Type B pancreatic cell (in vitro differentiated cells): ENCODE measurements at regions not wholly inside any gene's neighbourhood (a gene's known extent, or its start where the extent isn't known, plus 50 kb on each side); places are given as distances from the start of the nearest gene placed in this dataset.
A peak's percentile ranks its signal among the peaks of the same experiment; 100 is the strongest.

Source experiments
- DNase-seq: peaks from one replicate; pipeline ENCODE4 v3.0.0; 2021; ENCODE audit warnings: mixed read lengths; ENCODE audit not compliant: unreplicated experiment; ENCODE audit errors: extremely low spot score
- H3K27ac Mint-ChIP-seq: 2 replicates; pipeline ENCODE4 v1.8.0; 2021; ENCODE audit warnings: mild to moderate bottlenecking, mixed read lengths
- H3K27me3 Mint-ChIP-seq: 2 replicates; pipeline ENCODE4 v1.8.0; 2021; ENCODE audit warnings: mixed read lengths
- H3K36me3 Mint-ChIP-seq: 2 replicates; pipeline ENCODE4 v1.8.0; 2021; ENCODE audit warnings: mixed read lengths
- H3K4me1 Mint-ChIP-seq: one replicate; pipeline ENCODE4 v1.8.0; 2021; ENCODE audit warnings: mixed read lengths; ENCODE audit not compliant: unreplicated experiment
- H3K4me3 Mint-ChIP-seq: 2 replicates; pipeline ENCODE4 v1.8.0; 2021; ENCODE audit warnings: mild to moderate bottlenecking, mixed read lengths
- H3K9me3 Mint-ChIP-seq: 2 replicates; pipeline ENCODE4 v1.8.0; 2021; ENCODE audit warnings: mixed read lengths
- TF ChIP-seq, protein P1 (sequence below): fragments of 200-600 bp; sonication (generic); conservative IDR thresholded peaks from 2 replicates; pipeline ENCODE4 v1.5.0; 2021; ENCODE audit warnings: antibody characterized with exemption, mild to moderate bottlenecking

DNA sequence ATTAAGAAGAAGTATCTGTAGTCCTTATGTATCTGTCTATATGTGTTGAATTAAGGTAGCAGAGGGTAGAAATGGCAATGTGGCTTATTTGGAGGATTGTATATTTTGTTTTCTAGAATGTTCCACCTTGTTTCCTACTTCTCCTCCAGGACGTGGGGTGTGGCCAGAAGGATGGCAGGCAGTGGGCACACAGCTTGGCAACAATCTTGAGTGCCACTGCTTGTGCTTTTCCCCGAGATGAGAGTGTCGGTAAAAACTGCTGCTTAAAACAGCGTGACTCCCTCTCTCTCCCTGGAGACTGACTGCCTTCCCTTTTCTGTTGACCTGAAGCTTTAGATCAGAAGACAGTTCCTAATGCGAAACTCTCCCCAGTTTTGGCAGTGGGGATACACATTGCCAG lies 61.2 kb downstream of the FAT3 start:
- TF ChIP-seq, protein P1, sequence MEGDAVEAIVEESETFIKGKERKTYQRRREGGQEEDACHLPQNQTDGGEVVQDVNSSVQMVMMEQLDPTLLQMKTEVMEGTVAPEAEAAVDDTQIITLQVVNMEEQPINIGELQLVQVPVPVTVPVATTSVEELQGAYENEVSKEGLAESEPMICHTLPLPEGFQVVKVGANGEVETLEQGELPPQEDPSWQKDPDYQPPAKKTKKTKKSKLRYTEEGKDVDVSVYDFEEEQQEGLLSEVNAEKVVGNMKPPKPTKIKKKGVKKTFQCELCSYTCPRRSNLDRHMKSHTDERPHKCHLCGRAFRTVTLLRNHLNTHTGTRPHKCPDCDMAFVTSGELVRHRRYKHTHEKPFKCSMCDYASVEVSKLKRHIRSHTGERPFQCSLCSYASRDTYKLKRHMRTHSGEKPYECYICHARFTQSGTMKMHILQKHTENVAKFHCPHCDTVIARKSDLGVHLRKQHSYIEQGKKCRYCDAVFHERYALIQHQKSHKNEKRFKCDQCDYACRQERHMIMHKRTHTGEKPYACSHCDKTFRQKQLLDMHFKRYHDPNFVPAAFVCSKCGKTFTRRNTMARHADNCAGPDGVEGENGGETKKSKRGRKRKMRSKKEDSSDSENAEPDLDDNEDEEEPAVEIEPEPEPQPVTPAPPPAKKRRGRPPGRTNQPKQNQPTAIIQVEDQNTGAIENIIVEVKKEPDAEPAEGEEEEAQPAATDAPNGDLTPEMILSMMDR: no peak
- H3K4me1 Mint-ChIP-seq: peaks cover 25% of the 10 kb centered on the region
- H3K27me3 Mint-ChIP-seq: no peaks in the 10 kb centered on the region
- no peaks in the 10 kb centered on the region for H3K36me3 Mint-ChIP-seq
- H3K9me3 Mint-ChIP-seq: no peaks in the 10 kb centered on the region
- H3K4me3 Mint-ChIP-seq: no peak overlapping the region
- DNase-seq: no peak
- H3K27ac Mint-ChIP-seq: no peak overlapping the region

DNA sequence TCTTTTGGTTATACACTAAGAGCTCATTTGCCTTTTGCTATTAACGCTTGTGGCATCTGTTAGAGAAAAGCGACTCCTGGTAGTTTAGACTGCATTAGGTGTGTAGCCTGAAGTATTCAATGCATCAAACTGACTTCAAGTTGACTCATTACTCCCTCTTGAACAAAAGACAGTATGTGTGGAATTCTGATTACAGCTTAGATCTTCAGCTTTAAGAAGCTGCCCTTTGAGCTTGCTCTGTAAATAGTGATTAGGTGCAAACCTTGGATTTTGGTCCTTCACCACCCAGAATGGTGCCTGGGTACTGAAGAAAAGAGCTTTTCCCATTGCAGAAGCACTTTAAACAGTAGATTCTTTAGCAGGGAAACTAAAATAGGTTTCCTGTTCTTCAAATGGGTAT lies 62.1 kb downstream of the FAT3 start:
- no peak overlapping the region for H3K27ac Mint-ChIP-seq
- H3K36me3 Mint-ChIP-seq: no peaks in the 10 kb centered on the region
- H3K4me3 Mint-ChIP-seq: peak overlapping the region; percentile 48
- no peaks in the 10 kb centered on the region for H3K9me3 Mint-ChIP-seq
- H3K27me3 Mint-ChIP-seq: no peaks in the 10 kb centered on the region
- peaks cover 25% of the 10 kb centered on the region for H3K4me1 Mint-ChIP-seq
- TF ChIP-seq, protein P1: no peak
- no peak for DNase-seq

DNA sequence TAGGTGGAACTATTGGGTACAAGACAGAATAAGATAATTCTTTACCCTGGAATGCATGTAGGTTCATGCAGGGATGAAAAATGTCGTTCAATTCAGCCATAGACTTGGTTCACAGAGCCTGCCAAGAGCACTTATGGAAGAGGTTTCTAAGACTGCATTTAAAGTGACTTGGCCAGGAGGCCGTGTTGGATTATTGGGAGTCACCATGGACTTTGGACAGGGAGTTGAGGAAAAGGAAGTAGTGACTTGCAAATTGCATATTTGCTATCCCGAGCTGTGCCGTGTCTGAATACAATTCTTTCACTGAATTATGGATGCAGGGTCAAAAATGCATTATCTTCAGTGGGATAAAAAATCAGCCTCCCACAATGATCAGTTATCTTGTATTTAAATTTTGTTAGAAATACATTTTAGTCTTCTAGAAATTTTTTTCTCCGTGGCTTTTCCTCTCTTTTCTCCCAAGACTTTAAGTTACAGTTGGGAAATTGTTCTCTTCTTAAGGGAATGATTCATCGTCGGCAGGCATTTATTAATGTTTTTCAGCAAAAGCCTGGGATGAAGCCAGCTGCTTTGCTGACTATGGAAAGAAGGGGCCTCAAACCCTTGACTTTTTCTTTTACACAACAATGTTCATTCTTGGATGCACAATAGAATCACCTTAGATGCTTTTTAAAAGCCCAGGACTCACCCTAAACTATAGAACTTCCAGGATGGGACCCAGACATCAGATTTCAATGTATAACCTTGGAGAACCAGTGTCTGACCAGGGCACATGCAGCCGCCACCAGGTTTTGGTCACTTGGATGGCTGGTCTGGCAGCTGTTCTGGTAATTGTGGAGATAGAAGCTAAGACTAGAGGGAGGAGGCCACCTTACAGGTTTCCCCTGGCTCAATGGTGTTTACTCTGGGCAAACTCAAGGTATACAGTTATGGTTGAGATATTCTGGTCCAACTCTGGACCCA lies 70.8 kb downstream of the FAT3 start:
- H3K36me3 Mint-ChIP-seq: peaks cover 8% of the 10 kb centered on the region
- no peak overlapping the region for H3K4me3 Mint-ChIP-seq
- no peak overlapping the region for H3K27ac Mint-ChIP-seq
- no peak for DNase-seq
- no peaks in the 10 kb centered on the region for H3K9me3 Mint-ChIP-seq
- no peaks in the 10 kb centered on the region for H3K27me3 Mint-ChIP-seq
- TF ChIP-seq, protein P1: no peak
- H3K4me1 Mint-ChIP-seq: peaks cover 27% of the 10 kb centered on the region

DNA sequence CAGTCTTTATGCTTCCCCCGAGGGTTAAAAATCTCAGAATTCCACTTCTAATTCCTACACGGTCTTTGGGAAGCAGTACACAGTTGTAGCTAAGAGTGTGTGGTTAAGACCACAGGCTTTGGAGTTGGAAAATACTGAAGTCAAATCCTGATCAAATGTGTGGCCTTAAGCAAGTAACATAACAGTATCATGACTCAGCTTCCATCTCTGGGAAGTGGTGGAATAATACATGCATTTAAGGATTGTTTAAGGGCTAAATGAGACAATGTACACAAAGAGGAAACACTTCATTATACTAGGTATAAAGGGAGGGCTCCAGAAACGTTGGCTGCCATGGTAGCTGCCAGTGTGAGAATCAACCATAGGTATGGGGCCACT lies 71.5 kb downstream of the FAT3 start:
- peaks cover 33% of the 10 kb centered on the region for H3K4me1 Mint-ChIP-seq
- TF ChIP-seq, protein P1: no peak
- H3K27me3 Mint-ChIP-seq: no peaks in the 10 kb centered on the region
- no peak overlapping the region for H3K27ac Mint-ChIP-seq
- DNase-seq: no peak
- no peaks in the 10 kb centered on the region for H3K9me3 Mint-ChIP-seq
- peaks cover 8% of the 10 kb centered on the region for H3K36me3 Mint-ChIP-seq
- no peak overlapping the region for H3K4me3 Mint-ChIP-seq

DNA sequence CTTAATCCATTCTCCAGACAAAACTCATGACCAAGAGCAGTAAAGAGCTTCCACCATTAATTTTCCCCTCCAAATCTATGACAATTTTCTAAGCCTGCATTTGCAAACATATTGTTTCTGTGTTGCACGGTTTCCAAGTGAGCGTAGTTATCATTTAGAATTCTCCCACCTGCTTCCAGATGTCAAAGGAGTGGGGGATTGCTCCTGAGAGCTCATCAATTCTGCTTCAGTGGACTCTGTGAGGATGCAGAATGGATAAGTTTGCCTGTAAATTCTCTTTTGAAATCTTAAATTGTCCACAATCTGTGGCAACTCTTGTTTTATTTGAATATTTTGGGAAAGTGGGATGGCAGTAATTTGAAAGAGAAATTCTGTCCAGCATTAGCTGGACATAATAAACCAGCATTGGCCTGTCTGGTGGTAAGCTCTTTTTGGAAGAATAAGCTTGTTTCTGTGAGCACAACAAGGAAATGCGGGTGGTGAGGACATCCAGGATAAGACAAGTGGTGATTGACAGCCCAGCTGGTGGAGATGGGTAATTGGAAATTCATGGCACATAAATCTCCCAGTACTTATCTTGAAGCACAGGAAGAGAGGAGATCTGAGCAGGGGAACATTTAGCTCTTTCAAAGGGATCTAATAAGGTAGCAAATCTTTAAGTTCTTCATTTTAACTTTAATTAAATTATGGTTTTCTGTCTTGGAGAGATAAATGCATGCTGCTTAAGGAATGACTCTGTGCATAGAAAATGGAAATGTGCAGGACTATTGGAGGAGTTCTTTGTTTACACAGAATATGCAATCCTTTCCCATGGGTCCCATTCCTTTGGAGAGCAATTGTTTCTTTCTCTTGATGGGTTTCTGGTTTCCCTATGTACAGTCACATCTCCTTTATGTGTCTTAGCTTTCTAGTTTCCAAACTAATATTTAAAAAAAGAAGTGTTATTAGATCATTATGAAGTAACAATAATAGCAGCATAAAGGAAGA lies 73.2 kb downstream of the FAT3 start:
- H3K4me1 Mint-ChIP-seq: peaks cover 38% of the 10 kb centered on the region
- TF ChIP-seq, protein P1: no peak
- H3K36me3 Mint-ChIP-seq: peaks cover 4% of the 10 kb centered on the region
- H3K9me3 Mint-ChIP-seq: no peaks in the 10 kb centered on the region
- no peak overlapping the region for H3K27ac Mint-ChIP-seq
- DNase-seq: no peak
- no peak overlapping the region for H3K4me3 Mint-ChIP-seq
- H3K27me3 Mint-ChIP-seq: no peaks in the 10 kb centered on the region
